GM18511 (cell line): ENCODE measurements at regions not wholly inside any gene's neighbourhood (a gene's known extent, or its start where the extent isn't known, plus 50 kb on each side); places are given as distances from the start of the nearest gene placed in this dataset.

Experiments used
- ATAC-seq: cut with Tn5 transposase; IDR thresholded peaks from one replicate; pipeline ENCODE4 v1.9.1; 2021; ENCODE audit warnings: mild to moderate bottlenecking, moderate library complexity; ENCODE audit not compliant: unreplicated experiment

DNA sequence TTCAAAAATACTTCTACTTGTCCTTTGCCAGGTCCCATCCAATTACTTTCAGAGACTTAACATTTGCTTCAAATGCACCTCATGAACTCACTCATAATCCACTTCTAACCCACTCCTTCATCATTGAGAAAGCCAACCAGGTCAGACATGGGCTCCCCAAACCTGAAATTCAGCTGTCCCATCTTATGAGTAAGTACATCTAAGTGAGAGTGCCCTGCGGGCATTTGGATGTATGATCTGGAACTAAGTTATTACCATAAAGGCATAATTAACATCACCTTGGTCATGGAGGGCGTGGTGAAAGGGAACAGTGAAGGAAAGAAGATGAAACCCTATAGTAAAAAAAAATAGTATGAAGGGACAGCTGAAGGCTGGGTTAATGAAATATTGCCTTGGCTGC is 896.8 kb downstream of the C6orf118 start:
- no peak for ATAC-seq

DNA sequence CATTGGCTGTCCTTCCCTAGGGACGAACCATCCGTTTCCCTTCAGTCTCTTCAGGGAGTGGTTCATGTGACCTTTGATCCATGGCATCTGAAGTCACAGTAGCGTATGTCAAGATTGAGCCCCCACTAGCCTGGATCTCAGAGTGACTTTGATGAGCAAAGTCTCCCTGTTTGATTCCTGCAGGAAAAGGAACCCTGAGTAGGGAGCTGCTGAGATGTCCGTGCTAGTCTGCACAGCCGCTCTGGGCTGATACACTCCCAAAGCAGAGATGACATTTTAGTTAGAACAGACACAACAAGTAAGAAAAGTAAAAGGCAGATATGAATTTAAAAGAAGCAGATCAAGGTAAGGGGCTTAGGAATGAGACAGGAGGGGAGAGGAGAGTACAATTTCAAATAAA is 899.4 kb downstream of the C6orf118 start:
- ATAC-seq: no peak

DNA sequence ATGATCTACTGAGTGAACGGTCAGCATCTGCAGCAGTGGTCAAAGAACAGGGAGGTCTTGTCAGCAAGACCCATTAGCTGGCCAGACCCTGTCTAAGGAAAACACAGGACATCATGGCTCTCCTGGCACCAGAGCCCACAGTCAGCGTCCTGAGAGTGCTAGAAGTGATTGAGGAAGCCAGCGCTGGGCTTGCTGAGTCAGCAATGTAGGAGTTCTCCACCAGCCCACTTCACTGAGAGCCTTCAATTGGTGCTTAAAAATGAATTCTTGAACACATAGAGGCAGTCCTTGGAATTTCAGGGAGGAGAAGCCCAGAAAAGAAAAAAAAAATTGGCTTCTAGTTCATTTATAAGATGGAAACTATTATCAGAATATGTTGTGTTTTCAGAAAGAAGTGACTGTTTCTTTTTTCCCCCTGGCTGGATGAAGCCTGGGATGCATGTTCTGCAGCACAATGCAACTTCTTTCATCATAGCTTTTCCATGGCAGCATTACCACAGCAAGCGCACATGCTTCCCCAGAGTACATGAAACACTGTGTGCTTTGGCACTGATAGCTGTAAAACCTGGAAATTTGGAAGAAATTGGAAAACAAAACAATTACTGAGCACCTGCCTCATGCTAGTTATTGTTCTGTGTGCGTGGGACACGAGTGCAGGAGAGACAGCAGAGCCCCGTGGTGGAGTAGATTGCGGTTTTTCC is 899.9 kb downstream of the C6orf118 start:
- ATAC-seq: no peak

GRCh38 chr6:164408868-164409267 is 900.5 kb downstream of the C6orf118 start:
- no peak for ATAC-seq

DNA sequence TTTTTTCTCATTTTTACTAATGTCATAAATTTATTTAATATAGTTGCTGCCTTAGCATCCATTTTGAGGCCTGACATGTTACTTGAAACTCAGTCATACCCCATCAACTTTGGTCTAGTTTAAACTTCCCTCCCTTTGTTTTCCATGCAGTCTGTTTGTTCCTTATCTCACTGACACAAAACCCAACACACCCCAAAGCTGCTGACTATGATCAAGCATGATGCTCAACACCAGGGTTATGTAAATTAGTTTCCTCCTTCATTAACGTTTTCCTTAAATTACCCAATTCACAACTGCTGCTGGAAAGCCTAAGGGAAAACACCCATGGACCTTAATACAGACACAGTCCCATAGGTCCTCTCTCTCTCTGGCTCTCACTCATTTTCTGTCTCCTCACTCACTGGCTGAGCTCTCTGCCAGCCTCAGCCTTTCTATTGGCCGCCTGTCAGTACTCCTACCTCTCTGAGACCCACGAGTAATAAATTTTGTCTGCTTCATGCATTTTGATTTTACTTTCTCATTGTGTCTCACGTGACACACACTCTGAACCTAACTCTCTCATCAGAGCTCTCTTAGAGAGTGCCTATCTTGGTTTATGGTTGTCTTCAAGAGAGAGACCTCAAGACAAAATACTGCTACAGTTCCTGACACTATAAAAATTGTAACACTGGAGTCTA is 904.5 kb downstream of the C6orf118 start:
- ATAC-seq: no peak

DNA sequence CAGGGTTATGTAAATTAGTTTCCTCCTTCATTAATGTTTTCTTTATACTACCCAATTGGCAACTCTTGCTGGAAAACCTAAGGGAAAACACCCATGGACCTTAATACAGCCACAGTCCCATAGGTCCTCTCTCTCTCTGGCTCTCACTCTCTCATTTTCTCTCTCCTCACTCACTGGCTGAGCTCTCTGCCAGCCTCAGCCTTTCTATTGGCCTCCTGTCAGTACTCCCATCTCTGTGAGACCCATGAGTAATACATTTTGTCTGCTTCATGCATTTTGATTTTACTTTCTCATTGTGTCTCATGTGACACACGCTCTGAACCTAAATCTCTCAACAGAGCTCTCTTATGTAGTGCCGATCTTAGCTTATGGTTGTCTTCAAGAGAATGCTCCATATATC is 907.5 kb downstream of the C6orf118 start:
- no peak for ATAC-seq

GRCh38 chr6:164398647-164399046 is 910.8 kb downstream of the C6orf118 start:
- no peak for ATAC-seq

- ATAC-seq: no peak
Measured at GRCh38 chr6:164396071-164397047, 913.0 kb downstream of the C6orf118 start.

DNA sequence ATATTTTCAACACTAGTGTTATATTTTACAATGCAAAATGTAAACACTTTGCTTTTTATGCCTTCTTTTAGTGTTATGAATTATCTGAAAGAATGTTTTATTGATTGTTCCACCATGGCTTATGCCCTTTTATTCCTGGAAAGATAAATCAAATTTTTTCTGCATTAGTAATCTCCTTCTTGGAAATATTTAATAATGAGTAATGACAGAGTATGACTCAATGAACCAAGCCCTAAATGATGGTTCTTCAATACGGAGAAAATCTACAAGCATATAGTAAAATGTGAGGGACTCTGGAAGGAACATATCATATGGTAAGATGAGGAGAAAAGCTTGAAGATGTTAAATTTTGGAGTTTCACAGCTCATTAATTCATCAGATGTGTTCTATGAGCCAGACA is 929.6 kb downstream of the C6orf118 start:
- ATAC-seq: no peak

DNA sequence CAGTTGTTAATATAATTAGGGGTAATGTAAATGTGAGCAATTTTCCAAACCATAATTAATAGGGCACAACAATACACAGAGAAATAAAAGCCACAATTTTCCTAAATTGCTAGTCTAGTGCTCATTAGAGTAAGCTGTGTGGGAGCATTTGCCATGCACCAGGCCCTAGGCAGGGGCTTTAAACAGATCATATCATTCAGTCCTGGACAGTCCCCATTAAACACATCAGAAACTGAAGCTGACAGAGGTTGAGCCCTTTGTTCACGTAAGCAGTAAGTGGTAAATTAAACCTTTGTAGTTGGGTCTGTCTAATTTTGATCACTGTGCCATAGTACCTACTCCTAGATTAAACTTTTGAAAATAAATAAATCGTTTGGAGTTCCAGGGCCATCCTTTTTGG is 931.1 kb downstream of the C6orf118 start:
- ATAC-seq: no peak

- ATAC-seq: no peak
Measured at GRCh38 chr6:164377348-164377918, 932.0 kb downstream of the C6orf118 start.

DNA sequence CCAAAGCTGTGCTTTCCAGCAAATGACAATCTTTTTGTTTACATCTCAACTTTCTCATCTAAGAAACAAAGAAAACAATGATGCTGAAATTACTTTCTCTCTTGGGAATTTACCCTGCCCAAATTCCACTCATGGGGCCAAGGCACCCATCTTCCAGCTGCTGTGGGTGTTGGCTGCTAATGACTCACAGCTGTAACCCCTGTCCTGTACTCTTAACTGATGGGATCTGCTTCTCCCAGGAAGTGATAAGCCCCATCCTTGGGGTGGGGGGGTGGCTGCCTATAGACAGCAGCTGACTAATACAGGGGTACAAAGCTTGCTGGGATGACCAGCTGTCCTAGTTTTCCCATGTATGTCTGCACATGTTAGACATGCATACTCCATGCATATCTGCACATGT is 938.6 kb downstream of the C6orf118 start:
- ATAC-seq: no peak

- ATAC-seq: no peak
Measured at GRCh38 chr6:164359441-164359840, 944.9 kb downstream of the QKI start.

DNA sequence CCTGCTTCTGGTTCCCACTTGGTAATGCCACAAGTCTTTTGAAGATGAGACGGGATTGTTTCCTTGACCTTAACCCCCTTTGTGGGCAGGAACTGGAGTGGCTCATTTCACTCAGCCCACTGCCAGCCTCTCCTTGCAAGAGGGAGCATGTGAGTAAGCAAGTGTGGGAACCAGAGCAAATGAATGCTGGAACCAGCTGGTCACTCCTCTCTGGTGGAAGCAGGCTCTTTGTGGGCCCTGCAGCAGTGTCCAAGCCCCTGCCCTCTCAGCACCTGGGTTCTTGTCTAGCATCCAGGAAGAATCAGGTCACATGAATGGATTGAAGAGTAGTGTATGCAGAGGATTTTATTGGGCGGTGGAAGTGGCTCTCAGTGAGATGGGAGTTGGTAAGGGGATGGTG is 944.5 kb downstream of the QKI start:
- no peak for ATAC-seq

GRCh38 chr6:164356814-164357213 is 942.3 kb downstream of the QKI start:
- no peak for ATAC-seq

- ATAC-seq: no peak
Measured at GRCh38 chr6:164347455-164347854, 932.9 kb downstream of the QKI start.

DNA sequence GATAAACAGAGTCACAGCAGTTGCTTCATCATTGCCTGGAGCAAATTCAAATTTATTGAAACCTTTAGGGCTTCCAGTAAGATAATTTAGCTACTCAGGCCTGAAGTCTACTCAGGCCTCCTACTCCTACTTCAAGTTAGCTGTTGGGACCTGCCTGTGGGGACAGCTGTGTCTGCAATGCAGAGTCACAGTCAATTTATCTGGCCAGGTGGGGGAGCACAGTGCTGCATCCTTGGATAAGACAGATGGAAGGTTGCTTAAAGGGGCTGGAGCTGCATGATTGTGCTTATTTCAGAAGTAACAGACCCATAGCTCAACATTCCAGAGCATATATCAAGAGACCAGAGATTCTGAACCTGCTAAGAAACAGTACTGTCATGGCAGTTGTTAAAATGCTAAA is 932.1 kb downstream of the QKI start:
- no peak for ATAC-seq

GRCh38 chr6:164345806-164346496 is 931.4 kb downstream of the QKI start:
- no peak for ATAC-seq

DNA sequence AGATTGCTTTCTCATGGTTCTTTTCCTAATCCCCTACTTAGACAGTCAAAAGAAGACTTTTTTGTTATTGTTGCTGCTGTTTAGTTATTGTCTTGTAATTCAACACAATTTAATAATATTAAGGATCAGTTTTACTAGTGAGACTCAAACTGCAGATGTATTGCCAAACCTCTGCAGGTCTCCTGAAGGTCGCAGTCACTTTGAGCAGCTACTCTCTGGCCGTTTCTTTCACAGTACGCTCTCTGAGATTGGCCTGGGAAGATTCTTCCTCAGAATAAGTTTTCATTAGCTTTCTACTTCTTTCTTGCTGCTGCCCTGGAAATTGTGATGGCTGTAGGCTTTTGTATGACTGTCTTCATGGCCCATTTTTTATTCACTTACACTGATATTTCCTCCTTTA is 930.8 kb downstream of the QKI start:
- ATAC-seq: no peak

DNA sequence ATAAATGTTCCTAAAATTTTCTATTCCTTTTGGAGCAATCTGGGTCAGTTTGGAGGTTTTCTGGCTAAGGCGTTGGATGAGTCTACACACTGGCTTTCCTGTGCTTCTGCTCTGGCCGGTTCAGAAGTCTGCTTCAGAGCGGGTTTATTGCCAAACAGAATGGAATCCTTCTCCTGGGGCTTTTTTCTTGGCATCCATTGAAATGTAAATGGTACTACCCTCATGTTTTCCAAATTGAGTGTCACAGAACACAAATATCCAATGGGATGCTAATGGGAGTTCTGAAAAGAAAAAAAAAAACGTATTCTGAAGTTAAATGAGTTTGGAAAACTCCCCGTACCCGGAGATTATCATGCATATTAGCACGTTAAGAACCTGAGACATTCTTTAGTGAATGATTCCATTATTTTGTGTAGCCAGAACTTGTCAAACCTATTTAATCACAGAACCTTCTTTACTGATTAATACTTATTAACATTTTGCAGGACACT is 930.3 kb downstream of the QKI start:
- ATAC-seq: no peak
